C4-2B (cell line): ENCODE measurements at regions not wholly inside any gene's neighbourhood (a gene's known extent, or its start where the extent isn't known, plus 50 kb on each side); places are given as distances from the start of the nearest gene placed in this dataset.

ENCODE experiments used
- CTCF ChIP-seq: fragments of 450-650 bp; conservative IDR thresholded peaks from 2 replicates; pipeline ENCODE4 v1.5.1; 2017; ENCODE audit warnings: mild to moderate bottlenecking
- ZFX ChIP-seq: fragments of 450-650 bp; IDR thresholded peaks from 2 replicates; pipeline ENCODE4 v1.6.1; 2017

- TF ChIP-seq ZFX (no peak), CTCF (no peak)
Observed at GRCh38 chr11:97990162-97990920, 1030.4 kb upstream of the CNTN5 start.
